HL-60 (cell line): ENCODE measurements at regions not wholly inside any gene's neighbourhood (a gene's known extent, or its start where the extent isn't known, plus 50 kb on each side); places are given as distances from the start of the nearest gene placed in this dataset.

Experiments used
- CTCF ChIP-seq: IDR thresholded peaks from one replicate; pipeline ENCODE4 v1.5.1; 2011; ENCODE audit warnings: low read length, control low read depth, inconsistent platforms; ENCODE audit not compliant: insufficient read depth
- POLR2AphosphoS5 ChIP-seq: IDR thresholded peaks from 2 replicates; pipeline ENCODE4 v1.6.1; 2012; ENCODE audit warnings: low read depth

- TF ChIP-seq POLR2AphosphoS5 (no peak), CTCF (no peak)
These were observed 334.6 kb downstream of the MN1 start for GRCh38 chr22:27466778-27467438.
